Epithelial cell of esophagus (primary cell): ENCODE measurements at regions not wholly inside any gene's neighbourhood (a gene's known extent, or its start where the extent isn't known, plus 50 kb on each side); places are given as distances from the start of the nearest gene placed in this dataset.
"Not testable (repeated sequence)": the region's sequence is repeated elsewhere in the genome, so short reads cannot be mapped to it uniquely, and the experiment has no call there.

Experiments
- DNase-seq: peaks from one replicate; pipeline ENCODE4 v3.0.0; 2010; ENCODE audit warnings: low read depth
- H3K4me3 ChIP-seq: 2 replicates; pipeline ENCODE4 v1.5.1; 2011; ENCODE audit warnings: mild to moderate bottlenecking, low read length, control low read depth
- TF ChIP-seq, protein P1 (sequence below): IDR thresholded peaks from 2 replicates; pipeline ENCODE4 v1.5.1; 2011; ENCODE audit warnings: low read depth, mild to moderate bottlenecking, low read length, control low read depth, inconsistent platforms; ENCODE audit not compliant: insufficient read depth; ENCODE audit errors: missing control alignments

DNA sequence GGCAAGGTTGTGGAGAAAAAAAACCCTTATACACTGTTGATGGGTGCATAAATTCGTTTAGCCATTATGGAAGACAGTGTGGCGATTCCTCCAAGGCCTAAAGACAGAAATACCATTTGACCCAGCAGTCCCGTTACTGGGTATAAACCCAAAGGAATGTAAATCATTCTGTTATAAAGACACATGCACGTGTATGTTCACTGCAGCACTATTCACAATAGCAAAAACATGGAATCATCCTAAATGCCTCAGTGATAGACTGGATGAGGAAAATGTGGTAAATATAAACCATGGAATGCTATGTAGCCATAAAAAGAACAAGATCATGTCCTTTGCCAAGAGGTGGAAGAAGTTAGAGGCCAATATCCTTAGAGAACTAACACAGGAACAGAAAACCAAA, 119.9 kb upstream of the PRR16 start:
- TF ChIP-seq, protein P1, sequence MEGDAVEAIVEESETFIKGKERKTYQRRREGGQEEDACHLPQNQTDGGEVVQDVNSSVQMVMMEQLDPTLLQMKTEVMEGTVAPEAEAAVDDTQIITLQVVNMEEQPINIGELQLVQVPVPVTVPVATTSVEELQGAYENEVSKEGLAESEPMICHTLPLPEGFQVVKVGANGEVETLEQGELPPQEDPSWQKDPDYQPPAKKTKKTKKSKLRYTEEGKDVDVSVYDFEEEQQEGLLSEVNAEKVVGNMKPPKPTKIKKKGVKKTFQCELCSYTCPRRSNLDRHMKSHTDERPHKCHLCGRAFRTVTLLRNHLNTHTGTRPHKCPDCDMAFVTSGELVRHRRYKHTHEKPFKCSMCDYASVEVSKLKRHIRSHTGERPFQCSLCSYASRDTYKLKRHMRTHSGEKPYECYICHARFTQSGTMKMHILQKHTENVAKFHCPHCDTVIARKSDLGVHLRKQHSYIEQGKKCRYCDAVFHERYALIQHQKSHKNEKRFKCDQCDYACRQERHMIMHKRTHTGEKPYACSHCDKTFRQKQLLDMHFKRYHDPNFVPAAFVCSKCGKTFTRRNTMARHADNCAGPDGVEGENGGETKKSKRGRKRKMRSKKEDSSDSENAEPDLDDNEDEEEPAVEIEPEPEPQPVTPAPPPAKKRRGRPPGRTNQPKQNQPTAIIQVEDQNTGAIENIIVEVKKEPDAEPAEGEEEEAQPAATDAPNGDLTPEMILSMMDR = no peak
- no peak for DNase-seq
- H3K4me3 ChIP-seq = no peak overlapping the region

DNA sequence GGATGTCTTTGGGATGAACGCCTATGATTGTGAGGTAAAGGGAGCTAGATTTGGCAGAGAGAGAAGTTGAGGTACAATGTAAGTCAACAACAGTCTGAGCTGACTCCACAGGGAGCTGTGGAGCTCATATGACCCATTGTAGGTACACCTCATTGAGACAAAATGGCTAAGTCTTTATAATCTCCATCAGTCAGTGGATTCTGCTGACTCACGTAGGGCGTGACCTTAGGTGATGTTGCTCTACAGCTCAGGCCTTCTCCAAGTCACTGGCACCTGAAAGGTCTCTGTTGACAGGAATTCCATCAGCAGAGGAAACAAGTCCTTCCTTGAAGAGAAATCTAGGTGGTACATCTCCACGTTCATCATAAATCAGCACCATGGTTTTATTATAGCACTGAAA, 118.2 kb upstream of the PRR16 start:
- TF ChIP-seq, protein P1 = no peak

GRCh38 chr5:120351071-120351470, 113.0 kb upstream of the PRR16 start:
- not testable (repeated sequence) for DNase-seq, H3K4me3 ChIP-seq

More for the DNA sequence above, 118.2 kb upstream of the PRR16 start:
- no peak overlapping the region for H3K4me3 ChIP-seq
- DNase-seq = peak; percentile 45

GRCh38 chr5:120354126-120354525, 110.0 kb upstream of the PRR16 start:
- TF ChIP-seq, protein P1 = no peak
- H3K4me3 ChIP-seq = no peak overlapping the region
- no peak for DNase-seq

GRCh38 chr5:120358949-120359348, 105.2 kb upstream of the PRR16 start:
- no peak overlapping the region for H3K4me3 ChIP-seq
- DNase-seq = peak; percentile 53
- TF ChIP-seq, protein P1 = no peak

DNA sequence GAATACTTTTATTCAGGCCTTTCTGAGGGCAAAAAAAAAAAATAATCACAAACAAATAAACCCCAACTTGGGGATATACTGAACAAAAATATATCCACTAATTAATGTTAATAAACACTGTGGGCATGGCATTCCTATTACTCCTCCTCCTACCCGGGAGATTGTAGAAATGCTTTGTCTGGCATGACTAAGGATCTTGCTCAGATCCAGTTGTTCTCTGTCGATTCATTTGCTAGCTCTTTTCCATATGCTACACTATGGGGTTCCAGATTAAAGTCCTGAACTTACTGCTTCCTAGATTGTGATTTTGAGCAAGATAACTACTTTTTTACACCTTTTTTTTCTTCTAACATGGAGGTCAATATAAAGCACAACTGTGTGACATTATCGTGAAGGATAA, 102.2 kb upstream of the PRR16 start:
- DNase-seq = no peak
- TF ChIP-seq, protein P1 = no peak
- H3K4me3 ChIP-seq = no peak overlapping the region

DNA sequence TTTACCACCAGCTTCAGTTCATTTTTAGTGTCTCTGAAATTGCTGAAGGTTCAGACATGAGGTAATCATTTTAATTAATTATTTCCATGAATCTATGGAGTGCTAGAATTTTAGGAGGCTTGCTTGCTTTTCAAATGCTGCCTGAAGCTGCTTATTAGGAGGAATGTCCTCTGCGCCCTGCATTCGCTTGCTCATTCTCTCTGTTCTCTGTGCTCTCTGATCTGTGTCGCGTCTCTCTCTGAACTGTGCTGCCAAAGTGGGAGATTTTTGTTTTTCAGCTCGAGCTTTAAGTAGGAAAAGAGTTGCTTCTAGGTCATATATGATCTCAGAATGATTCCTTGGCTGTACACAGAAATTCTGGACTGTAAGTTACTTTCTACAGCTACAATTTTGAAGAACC, 101.7 kb upstream of the PRR16 start:
- TF ChIP-seq, protein P1 = no peak

DNA sequence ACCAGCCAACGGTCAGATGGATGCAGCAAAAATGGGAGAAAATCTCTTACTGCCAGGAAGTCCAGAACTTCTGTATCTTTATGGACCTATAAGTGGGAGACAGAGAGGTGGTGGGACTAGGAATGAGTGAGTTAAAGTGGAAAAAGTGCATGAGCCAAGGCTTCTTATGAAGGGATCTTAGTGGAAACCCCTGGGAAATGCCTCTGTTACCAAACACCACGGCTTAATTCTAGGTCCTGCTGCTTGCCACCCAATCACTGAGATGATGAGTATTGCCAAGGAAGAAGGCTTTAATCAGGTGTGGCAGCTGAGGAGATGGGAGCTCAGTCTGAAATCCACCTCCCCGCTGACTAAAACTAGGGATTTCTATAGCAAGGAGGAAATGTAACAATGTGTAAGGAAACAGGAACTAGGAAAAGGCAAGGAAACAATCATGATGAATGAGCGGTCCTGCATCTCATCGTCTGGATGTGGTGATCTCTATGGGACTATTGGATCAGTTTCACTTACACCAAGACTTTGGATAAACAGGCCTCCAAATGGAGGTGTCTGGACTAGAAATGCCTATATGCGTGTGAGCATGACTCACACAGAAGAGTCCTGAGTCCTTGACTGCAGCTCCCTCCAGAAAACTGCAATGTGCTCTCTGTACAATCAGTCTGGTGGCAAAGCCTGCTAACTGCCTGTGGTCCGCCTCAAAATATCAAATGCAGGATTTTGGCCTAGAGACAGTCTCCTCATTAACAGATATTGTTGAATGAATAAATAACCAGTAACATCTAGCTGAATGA, 98.2 kb upstream of the PRR16 start:
- DNase-seq = peak; percentile 66
- TF ChIP-seq, protein P1 = no peak
- H3K4me3 ChIP-seq = no peak overlapping the region

More for the DNA sequence above, 101.7 kb upstream of the PRR16 start:
- H3K4me3 ChIP-seq = no peak overlapping the region
- no peak for DNase-seq
